DLD1 (cell line): ENCODE measurements at regions not wholly inside any gene's neighbourhood (a gene's known extent, or its start where the extent isn't known, plus 50 kb on each side); places are given as distances from the start of the nearest gene placed in this dataset.

Source experiments
- in situ Hi-C: cut with HindIII; loops from 2 replicates; pipeline ENCODE4 v1.10.0; 2017; ENCODE audit warnings: low sequenced_read_pairs

- in situ Hi-C loops = no loop called here
Measured at GRCh38 chr2:66874411-66874810, 439.5 kb downstream of the MEIS1 start.

- in situ Hi-C loops = no loop called here
Measured at GRCh38 chr2:66875941-66876462, 441.1 kb downstream of the MEIS1 start.

GRCh38 chr2:66885775-66886383 lies 451.0 kb downstream of the MEIS1 start:
- in situ Hi-C loops = no loop called here

- in situ Hi-C loops = no loop called here
Measured at GRCh38 chr2:66888246-66888645, 453.3 kb downstream of the MEIS1 start.

GRCh38 chr2:66888791-66889631 lies 454.1 kb downstream of the MEIS1 start:
- in situ Hi-C loops = no loop called here

GRCh38 chr2:66889632-66889882 lies 454.6 kb downstream of the MEIS1 start:
- in situ Hi-C loops = no loop called here

- in situ Hi-C loops = no loop called here
Measured at GRCh38 chr2:66890166-66890742, 455.3 kb downstream of the MEIS1 start.

GRCh38 chr2:66895206-66895605 lies 460.3 kb downstream of the MEIS1 start:
- in situ Hi-C loops = no loop called here

GRCh38 chr2:66896131-66896530 lies 461.2 kb downstream of the MEIS1 start:
- in situ Hi-C loops = no loop called here

- in situ Hi-C loops = no loop called here
Measured at GRCh38 chr2:66897181-66897580, 462.3 kb downstream of the MEIS1 start.

- in situ Hi-C loops = no loop called here
Measured at GRCh38 chr2:66897691-66898150, 462.8 kb downstream of the MEIS1 start.

GRCh38 chr2:66899109-66899508 lies 464.2 kb downstream of the MEIS1 start:
- in situ Hi-C loops = no loop called here

GRCh38 chr2:66899648-66900047 lies 464.7 kb downstream of the MEIS1 start:
- in situ Hi-C loops = no loop called here

- in situ Hi-C loops = no loop called here
Measured at GRCh38 chr2:66901344-66901743, 466.4 kb downstream of the MEIS1 start.

GRCh38 chr2:66903183-66903582 lies 468.3 kb downstream of the MEIS1 start:
- in situ Hi-C loops = no loop called here

- in situ Hi-C loops = no loop called here
Measured at GRCh38 chr2:66903745-66904465, 469.0 kb downstream of the MEIS1 start.

- in situ Hi-C loops = no loop called here
Measured at GRCh38 chr2:66915237-66915636, 480.3 kb downstream of the MEIS1 start.

- in situ Hi-C loops = no loop called here
Measured at GRCh38 chr2:66919286-66919685, 477.8 kb upstream of the ETAA1 start.

GRCh38 chr2:66920415-66920814 lies 476.7 kb upstream of the ETAA1 start:
- in situ Hi-C loops = no loop called here

- in situ Hi-C loops = no loop called here
Measured at GRCh38 chr2:66925128-66925527, 472.0 kb upstream of the ETAA1 start.

- in situ Hi-C loops = no loop called here
Measured at GRCh38 chr2:66926594-66927112, 470.5 kb upstream of the ETAA1 start.
